Middle frontal gyrus (tissue), 1 donor: ENCODE measurements at regions not wholly inside any gene's neighbourhood (a gene's known extent, or its start where the extent isn't known, plus 50 kb on each side); places are given as distances from the start of the nearest gene placed in this dataset.
"Not testable (repeated sequence)": the region's sequence is repeated elsewhere in the genome, so short reads cannot be mapped to it uniquely, and the experiment has no call there.

ENCODE experiments used
- DNase-seq: peaks from one replicate; pipeline ENCODE4 v3.0.0-alpha.2; 2015; ENCODE audit warnings: low spot score; ENCODE audit errors: extremely low spot score

- no peak for DNase-seq
Measured at GRCh38 chr2:58607448-58607847, 366.3 kb upstream of the FANCL start.

GRCh38 chr2:58606799-58607198 is 365.7 kb upstream of the FANCL start:
- no peak for DNase-seq

- DNase-seq: no peak
Measured at GRCh38 chr2:58604096-58604495, 363.0 kb upstream of the FANCL start.

- DNase-seq: no peak
Measured at GRCh38 chr2:58601017-58601416, 359.9 kb upstream of the FANCL start.

GRCh38 chr2:58598171-58598570 is 357.0 kb upstream of the FANCL start:
- no peak for DNase-seq

- DNase-seq: no peak
Measured at GRCh38 chr2:58595714-58596113, 354.6 kb upstream of the FANCL start.

GRCh38 chr2:58594762-58595161 is 353.6 kb upstream of the FANCL start:
- DNase-seq: no peak

- no peak for DNase-seq
Measured at GRCh38 chr2:58594175-58594574, 353.1 kb upstream of the FANCL start.

- not testable (repeated sequence) for DNase-seq
Measured at GRCh38 chr2:58586178-58586577, 345.1 kb upstream of the FANCL start.

- DNase-seq: no peak
Measured at GRCh38 chr2:58585233-58585632, 344.1 kb upstream of the FANCL start.

GRCh38 chr2:58584606-58585118 is 343.5 kb upstream of the FANCL start:
- DNase-seq: no peak

- no peak for DNase-seq
Measured at GRCh38 chr2:58578276-58578675, 337.2 kb upstream of the FANCL start.

GRCh38 chr2:58574873-58575272 is 333.7 kb upstream of the FANCL start:
- no peak for DNase-seq

GRCh38 chr2:58572731-58573130 is 331.6 kb upstream of the FANCL start:
- no peak for DNase-seq

- DNase-seq: no peak
Measured at GRCh38 chr2:58571181-58571852, 330.2 kb upstream of the FANCL start.

- DNase-seq: no peak
Measured at GRCh38 chr2:58569475-58570185, 328.5 kb upstream of the FANCL start.

- no peak for DNase-seq
Measured at GRCh38 chr2:58568901-58569300, 327.8 kb upstream of the FANCL start.

- no peak for DNase-seq
Measured at GRCh38 chr2:58562276-58562675, 321.2 kb upstream of the FANCL start.

GRCh38 chr2:58560531-58560930 is 319.4 kb upstream of the FANCL start:
- no peak for DNase-seq

GRCh38 chr2:58558881-58559280 is 317.8 kb upstream of the FANCL start:
- no peak for DNase-seq

GRCh38 chr2:58557176-58557575 is 316.1 kb upstream of the FANCL start:
- DNase-seq: no peak

- no peak for DNase-seq
Measured at GRCh38 chr2:58553937-58554336, 312.8 kb upstream of the FANCL start.

- no peak for DNase-seq
Measured at GRCh38 chr2:58553522-58553921, 312.4 kb upstream of the FANCL start.
